Ecto neural progenitor cell (in vitro differentiated cells): ENCODE measurements at regions not wholly inside any gene's neighbourhood (a gene's known extent, or its start where the extent isn't known, plus 50 kb on each side); places are given as distances from the start of the nearest gene placed in this dataset.
A peak's percentile ranks its signal among the peaks of the same experiment; 100 is the strongest.
"Not testable (repeated sequence)": the region's sequence is repeated elsewhere in the genome, so short reads cannot be mapped to it uniquely, and the experiment has no call there.

Source experiments
- DNase-seq: peaks from one replicate; pipeline ENCODE4 v3.0.0-alpha.2; 2018; ENCODE audit warnings: low spot score

DNA sequence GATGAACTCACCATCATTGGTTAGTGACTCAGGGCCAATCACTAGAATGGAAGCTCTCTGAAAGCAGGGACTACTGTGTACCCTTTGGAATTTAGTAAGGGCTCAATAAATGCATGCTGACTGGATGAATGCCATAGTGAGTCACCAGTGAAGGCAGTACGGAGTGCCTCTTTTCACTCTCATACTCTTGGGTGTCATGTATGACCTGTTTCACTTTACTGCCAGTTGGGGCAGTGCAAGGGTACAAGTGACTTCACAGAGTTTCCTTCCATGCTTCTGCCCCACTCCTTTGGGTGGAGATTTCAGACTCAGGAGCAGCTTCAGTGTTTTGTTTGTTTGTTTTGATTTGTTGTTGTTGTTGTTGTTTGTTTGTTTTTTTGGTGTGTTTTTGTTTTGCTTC is 57.7 kb downstream of the SOX3 start:
- DNase-seq: no peak

DNA sequence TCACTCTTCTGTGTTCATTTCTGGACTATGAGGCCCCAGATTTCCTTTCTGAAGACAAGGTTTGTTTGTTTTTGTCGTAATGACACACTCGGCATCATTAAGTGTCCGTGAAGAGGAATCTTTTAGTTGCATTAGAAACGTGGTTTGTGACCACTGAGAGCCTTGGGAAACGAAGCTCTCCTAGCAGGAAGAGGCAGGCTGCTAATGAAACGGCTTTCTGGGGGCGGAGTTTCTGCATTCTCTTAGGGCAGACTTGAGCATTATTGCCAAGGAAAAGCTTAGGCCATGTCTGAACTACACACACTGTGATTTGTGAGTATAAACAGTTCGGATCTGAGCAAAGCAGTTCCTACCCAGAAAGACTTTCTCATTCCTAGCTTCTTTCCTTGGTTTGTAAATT is 64.0 kb downstream of the SOX3 start:
- DNase-seq: no peak

DNA sequence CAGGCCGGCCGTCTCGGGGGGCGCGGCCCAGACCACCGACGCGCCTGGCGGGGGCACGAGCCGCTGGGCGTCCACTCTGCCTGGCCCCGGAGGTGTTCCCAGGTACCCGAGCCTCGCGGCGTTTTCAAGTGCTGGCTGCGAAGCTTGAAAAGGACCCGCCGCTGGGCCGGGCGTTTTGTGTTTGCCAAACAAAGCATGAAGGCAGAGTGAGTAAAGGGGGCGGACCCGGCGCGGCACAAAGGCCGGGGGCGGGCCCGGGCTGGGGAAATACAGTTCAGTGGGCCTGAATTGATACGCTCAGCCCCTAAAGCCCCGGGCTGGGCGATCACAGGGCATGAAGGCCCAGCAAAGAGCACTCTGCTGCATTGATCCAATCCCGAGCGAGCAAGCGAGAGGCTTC is 65.4 kb downstream of the SOX3 start:
- peak; percentile 86 for DNase-seq

DNA sequence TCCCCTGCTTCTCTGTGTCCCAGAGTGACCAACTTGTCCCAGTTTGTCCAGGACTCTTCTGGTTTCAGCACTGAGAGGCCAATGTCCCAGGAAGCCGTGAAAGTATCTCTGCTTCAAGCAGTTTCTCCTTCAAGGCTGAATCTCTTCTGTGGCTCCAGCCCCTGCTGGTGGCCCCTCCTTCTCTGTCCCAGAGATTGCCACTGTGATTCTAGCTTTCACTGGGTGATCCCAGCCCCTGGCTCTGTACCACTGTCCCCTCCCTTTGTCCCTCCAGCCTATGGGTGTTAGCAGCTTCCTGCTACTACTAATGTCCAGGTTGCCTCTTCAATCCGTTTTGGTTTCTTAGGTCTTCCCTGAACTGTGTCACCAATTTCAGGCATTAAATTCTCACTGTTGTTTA is 70.5 kb downstream of the SOX3 start:
- DNase-seq: no peak

DNA sequence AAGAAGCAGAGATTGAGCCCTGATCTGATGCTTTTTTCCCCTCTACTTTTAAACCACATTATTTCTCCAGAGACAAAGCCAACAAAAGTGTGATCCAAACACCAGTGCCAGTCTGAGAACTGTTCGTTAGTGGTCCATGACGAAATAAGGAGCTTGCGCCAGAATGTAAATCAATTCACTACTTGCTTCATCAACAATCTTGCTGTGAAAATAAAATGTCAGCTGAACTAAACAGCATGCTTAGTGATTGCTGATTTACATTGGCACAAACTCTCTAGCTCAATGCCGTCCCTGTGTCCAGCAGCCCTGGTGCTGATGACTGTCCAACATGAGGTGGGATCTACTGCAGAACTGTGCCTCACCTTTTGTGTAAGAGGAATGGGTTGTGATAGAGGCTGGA is 71.3 kb downstream of the SOX3 start:
- DNase-seq: no peak

DNA sequence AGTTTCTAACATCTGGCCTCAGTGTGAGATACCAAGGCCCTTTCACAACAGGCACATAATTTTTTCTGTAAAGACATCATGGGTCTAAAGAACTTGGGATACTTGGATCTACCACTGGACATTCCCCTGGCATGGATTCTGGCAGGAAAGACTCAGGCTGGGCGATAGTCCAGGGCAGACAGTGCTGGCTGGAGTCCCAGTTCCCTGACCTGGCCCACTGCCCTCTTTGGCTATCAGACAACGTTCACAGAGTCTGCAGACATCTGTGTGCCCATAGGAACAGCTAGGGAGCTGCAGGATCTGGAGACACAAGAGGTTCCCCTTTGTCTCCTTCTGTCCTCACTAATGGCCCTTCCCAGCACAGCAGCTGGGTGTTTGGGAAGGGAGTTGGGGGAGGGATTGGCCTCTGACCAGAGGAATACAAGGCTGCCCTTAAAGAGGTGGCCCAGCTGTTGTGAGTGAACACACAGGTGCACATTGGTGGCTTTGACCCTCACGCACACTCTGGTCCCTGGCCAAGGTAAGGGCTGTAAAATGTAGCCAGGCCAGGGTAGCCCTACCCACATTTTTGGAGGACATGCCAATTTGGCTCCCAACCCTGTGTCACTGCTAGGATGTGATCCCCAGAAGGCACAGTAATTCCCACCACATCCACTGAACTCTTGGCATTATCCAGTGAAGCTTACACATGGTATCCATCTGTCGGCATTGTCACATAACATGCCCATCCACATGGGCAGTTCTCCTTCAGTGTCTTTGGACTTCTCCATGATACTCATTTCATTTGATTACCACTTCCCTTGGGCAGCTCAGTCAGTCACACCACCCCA is 72.3 kb downstream of the SOX3 start:
- DNase-seq: no peak

DNA sequence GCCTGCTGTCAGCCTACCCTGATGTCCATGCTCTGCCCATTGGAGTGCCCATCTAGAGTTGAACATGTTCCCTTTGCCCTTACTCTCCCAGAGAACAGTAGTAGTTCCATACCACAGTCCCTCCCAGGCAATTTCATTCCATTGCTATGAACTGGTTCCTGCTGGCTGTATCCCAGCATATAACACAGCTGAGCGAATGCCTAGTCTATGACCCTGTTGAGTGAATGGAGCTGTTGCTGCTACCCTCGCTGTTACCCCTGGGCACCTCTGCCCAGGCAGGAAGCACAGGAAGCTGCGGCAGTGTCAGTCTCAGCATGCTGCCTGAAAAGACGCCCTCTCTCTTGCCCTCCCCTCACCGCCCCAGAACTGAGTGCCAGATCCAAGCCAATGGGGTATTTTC is 73.3 kb downstream of the SOX3 start:
- DNase-seq: no peak

DNA sequence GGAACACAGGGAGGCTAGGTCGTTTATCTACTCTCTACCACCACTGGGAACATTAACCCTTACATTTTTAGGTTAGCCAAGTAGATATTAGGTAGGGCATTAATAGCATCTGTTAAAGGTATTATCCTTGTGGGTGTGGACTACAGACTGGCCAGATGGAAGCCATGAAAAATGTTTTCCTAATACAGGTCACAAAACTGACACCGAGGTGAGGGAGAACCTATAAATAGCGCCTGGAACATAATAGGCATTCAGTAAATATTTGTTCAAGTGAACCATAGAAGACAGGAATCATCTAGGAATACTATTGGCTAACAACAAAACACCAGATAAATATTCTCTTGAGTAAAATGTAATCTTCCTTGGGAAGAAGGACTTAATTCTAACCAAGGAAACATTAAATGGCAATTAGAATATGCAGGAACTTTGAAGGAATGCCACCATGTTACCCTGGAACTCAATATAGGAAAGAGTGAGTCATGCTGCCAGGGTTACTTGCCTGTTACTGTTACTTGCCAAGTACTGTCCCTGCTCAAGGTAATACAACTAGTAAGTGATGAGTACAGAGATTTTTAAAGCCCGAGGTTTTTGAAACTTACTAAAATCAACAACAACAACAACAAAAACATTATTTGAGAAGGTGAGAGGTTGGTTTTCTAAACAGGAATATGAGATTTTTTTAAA is 79.0 kb downstream of the SOX3 start:
- DNase-seq: no peak

DNA sequence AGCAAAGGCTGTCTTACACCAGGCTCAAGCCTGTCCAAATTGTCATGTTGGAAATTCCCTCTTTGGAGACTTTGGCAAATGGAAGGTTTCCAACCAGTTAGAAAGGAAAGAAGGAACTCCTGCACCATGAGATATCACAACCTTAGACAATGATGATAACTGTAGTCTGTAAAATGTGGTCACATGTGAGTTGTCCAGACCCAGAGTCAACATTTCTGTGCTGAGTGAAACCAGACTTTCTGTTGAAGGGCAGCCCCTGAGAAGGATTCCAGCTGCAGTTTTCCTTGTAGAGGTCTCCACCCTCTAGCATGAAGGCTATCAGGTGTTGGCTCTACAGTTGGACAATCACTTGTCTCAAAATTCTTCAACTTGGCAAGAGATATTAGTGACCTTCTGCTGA is 82.4 kb downstream of the SOX3 start:
- DNase-seq: no peak

DNA sequence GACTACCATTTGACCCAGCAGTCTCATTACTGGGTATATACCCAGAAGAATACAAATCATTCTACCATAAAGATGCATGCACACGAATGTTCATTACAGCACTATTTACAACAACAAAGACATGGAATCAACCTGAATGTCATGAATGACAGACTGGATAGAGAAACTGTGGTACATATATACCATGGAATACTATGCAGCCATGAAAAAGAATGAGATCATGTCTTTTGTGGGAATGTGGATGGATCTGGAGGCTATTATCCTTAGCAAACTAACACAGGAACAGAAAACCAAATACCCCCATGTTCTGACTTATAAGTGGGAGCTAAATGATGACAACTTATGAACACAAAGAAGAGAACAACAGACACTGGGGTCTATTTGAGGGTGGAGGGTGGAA is 102.7 kb downstream of the SOX3 start:
- DNase-seq: not testable (repeated sequence)

DNA sequence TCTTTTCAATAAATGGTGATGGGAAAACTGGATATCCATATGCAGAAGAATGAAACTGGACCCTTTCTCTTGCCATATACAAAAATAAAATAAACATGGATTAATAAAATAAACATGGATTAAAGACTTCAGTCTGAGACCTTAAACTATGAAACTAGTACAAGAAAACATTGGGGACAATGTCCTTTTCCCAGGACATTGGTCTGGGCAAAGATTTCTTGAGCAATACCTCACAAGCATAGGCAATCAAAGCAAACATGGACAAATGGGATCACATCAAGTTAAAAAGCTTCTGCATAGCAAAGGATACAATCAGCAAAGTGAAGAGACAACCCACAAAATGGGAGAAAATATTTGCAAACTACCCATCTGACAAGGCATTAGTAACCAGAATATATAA is 108.5 kb downstream of the SOX3 start:
- not testable (repeated sequence) for DNase-seq

DNA sequence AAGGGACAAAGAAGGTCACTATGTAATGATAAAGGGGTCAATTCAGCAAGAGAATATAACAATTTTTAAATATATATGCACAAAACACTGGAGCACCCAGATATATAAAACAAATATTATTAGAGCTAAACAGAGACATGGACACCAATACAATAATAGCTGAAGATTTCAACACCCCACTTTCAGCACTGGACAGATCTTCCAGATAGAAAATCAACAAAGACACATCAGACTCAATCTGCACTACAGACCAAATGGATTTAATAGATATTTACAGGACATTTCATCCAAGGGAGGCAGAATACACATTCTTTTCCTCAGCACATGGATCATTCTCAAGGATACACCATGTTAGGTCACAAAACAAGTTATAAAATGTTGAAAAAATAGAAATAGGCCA is 111.4 kb downstream of the SOX3 start:
- DNase-seq: no peak

DNA sequence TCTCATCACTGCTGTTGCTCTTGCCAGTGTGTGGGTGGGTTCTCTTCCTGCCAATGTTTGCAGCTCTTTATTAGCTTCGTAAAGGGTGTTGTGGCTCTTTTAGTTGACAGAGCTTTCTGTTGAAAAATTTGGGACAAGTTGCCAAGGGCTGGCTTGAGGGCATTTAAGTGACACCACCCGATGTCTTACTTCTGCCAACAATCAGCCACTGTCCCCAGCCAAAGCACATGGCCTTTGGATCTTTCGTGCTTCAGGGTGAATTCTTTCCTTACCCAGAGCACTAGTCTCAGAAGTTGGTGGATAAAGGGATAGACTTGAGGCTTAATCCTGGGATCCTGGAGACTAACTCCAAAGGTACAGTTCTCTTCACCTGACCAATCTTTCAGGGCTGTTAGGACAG is 113.6 kb downstream of the SOX3 start:
- no peak for DNase-seq

DNA sequence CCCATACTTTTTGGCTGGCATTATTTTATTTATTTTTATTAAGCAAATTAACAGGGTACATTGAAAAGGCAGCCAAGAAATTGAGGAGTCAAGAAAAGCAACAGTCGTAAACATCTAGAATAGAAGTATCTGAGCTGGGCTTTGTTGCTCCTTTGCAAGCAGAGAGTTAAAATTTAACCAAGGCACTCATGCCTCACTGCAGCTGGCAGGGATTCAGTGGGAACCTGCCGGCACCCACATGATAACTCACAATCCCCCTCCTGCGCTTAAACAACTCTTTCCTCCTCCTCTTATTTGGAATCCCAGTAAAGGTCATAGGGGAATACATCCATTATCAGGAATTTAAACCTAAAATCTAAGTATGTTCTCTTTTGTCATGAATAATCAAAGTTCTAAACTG is 115.5 kb downstream of the SOX3 start:
- DNase-seq: no peak

DNA sequence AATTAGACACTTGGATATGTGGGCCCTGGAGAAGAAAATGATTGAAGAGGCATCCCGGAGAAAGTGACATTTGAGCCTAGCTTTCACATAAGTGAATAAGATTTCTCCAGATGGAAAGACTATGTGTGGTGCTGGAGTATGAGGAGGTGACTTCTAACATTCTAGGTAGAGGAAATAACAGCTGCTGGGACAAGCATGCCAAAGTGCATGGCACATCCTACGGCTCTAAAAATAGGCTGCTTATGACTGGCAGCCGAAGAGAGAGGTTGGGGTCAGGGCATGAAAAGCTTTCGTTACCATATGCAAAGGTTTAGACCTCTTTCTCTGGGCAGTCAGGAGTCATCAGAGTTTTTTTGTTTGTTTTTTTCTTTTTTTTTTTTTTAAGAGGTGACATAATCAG is 142.0 kb downstream of the SOX3 start:
- no peak for DNase-seq

DNA sequence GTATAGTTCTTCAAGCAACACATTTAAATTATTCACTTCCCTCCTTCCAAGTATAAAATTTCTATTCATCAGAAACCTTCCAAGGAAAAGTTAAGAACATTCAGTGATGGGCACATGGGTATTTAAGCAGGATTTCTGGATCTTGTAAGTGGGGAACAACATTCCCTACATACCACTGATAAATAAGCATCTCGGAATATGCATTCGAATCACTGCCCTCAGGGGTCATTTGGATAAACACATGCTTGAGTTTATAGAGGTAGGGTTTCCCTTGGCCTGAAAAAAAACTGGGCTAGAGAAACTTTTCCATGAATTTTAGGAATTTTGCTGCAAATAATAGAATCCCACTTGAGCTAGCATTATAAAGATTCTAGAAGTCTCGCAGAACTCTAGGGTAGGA is 143.9 kb downstream of the SOX3 start:
- no peak for DNase-seq

DNA sequence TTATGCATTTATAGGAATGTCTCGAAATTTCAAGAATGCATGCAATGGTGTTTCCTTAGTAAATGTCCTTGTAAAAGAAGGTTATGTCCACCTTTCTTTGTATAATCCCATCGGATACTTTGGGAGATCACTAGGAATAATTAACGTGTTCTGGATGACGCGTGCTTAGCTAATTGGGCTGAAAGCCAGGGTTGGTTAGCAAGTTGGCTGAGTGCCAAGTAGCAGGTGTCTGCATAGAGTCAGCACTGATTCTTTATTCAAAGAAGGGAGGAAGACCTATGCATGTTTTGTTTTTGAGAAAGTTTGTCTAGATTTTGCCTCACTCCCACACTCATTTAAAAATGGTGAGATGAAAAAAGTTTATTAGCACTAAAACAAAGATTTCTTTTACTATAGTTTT is 144.6 kb downstream of the SOX3 start:
- no peak for DNase-seq

DNA sequence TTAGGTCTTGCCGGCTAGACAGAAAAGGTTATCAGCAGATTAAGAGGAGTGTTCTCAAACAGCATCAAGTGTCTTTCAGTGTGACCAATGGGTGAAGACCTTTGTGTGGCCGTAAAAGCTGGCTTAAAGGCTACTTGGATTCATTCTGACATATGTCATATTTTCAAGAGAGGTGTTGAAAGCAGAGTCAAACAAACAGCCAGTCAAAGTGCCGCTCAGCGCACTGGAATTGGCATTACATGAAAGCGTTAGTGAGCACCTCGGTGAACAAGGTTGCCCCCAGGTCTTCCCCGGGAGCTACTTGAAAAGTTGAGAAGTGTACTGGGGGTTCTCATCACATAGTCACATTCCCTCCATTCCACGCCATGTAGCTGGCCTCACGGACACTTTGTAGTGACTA is 148.9 kb downstream of the SOX3 start:
- no peak for DNase-seq

DNA sequence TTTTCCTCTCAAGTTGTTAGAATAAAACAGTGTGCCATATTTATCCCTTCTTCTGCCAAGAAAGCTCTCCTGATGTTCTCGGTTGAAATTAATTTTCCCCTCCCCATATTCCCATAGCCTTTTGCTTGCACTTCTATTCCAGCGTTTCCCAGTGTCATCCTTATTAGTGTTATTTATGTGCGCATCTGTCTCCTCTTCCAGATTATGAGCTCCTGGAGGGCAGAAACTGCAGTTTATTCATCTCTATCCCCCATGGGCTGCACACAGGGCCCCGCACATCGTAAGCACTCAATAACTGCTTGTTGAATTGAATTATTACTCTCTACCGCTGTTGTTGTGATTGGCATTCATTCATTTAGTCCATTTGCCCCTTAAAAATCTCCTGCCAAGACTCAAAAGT is 149.4 kb downstream of the SOX3 start:
- DNase-seq: no peak

DNA sequence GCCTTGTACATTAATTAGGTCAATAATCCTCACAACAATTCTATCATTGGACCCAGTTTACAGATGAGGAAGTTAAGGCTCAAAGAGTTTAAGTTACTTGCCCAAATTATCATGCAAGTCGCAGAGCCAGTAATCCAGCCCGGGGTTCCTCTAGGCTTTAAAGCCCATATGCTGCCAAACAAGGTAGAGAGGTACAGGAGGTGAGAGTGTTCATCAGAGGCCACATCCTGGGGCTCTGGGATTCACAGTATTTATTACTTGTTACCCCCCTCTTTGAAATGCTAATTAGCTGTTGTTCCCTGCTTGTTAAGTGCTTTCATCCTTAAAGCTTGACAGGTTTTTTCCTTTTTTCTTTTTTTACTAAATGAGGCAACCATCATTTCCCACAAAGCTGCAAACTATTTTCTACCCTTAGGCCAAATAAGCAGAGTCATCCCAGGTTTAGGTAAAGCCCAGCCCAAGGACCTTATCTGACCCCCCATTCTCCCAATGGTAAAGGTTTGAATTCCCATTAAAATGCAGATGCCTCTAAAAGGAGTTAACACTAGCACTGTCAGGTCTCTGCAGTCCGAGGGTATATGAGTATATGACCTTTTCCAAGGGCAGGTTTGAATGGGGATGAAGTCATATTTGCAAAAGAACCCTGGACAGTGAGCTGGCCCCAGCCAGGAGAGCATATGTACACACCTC is 150.3 kb downstream of the SOX3 start:
- DNase-seq: no peak

DNA sequence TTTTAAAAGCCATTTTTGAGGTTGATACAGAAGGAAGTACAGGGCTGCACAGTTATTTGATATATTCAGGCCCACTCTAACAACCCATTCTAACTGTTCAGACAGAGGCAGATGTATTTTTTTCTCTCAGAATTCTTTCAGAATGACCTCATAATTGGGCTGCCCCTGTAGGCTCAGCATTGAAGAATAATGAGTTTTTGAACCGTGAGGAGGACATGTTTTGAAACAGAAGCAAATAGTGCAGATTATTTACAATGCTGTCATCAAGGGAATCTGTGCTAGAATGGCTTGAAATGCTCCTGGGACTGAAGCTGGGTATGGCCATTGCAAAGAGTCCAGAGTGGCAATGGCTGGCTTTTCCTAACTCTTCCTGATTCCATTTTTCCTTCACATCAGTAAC is 158.1 kb downstream of the SOX3 start:
- DNase-seq: no peak

DNA sequence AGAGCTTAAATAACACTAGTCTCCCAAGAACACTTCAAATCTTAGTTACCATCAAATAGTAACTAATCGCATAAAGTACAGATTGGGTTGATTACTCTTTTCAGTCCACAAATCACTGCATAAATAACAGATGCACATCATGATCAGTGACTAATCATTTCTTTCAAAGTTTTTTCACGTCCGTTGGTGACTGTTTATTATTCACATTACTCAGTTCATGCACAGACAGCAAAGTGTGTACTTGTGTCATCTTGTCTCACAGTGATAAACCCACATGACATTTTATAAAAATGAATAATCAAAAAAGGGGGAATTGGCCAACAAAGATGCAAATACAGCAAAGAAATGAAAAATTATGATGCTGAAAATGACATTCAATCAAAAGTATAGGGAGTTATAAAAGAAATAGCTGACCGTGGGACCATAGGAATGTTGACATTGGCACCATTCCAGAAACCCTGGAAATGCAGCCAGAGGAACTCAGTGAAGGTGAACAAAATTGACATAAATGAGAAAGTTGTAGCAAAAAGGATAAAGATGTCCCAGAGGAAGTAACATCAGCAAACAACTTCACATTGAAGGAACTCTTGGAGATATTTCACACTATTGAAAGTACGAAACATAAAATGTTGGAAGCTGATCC is 161.5 kb downstream of the SOX3 start:
- DNase-seq: no peak

DNA sequence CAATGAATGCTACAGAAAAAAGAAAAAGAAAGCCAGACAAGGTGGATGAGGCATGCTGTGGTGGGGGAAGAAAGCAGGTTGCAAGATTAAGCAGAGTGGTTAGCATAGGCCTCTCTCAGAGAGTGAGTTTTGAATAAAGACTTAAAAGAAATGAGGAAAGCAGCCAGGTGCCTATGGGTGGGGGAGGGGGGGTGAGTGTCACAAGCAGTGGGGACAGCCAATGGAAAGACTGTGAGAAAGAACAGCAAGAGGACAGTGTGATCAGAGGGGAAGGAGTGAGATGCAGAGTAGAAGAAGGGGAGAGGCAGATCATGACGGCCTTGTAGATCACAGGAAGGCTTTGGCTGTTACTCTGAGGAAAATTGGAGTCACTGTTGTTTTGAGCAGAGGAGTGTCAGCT is 162.5 kb downstream of the SOX3 start:
- no peak for DNase-seq
